GM21526 (cell line): ENCODE measurements at regions not wholly inside any gene's neighbourhood (a gene's known extent, or its start where the extent isn't known, plus 50 kb on each side); places are given as distances from the start of the nearest gene placed in this dataset.
"Not testable (repeated sequence)": the region's sequence is repeated elsewhere in the genome, so short reads cannot be mapped to it uniquely, and the experiment has no call there.

Source experiments
- ATAC-seq: cut with Tn5 transposase; IDR thresholded peaks from one replicate; pipeline ENCODE4 v1.9.1; 2021; ENCODE audit warnings: moderate library complexity; ENCODE audit not compliant: unreplicated experiment, low FRiP score

- ATAC-seq = not testable (repeated sequence)
Measured at GRCh38 chr2:37757456-37757855, 86.0 kb upstream of the CDC42EP3 start.

GRCh38 chr2:37758141-37758601, 86.7 kb upstream of the CDC42EP3 start:
- not testable (repeated sequence) for ATAC-seq

GRCh38 chr2:37759989-37760388, 88.5 kb upstream of the CDC42EP3 start:
- not testable (repeated sequence) for ATAC-seq

GRCh38 chr2:37760471-37760870, 89.0 kb upstream of the CDC42EP3 start:
- ATAC-seq = no peak

- not testable (repeated sequence) for ATAC-seq
Measured at GRCh38 chr2:37762281-37762680, 90.8 kb upstream of the CDC42EP3 start.

GRCh38 chr2:37764739-37765138, 93.3 kb upstream of the CDC42EP3 start:
- no peak for ATAC-seq

- no peak for ATAC-seq
Measured at GRCh38 chr2:37766106-37766505, 94.7 kb upstream of the CDC42EP3 start.

- ATAC-seq = no peak
Measured at GRCh38 chr2:37767046-37767445, 95.6 kb upstream of the CDC42EP3 start.

GRCh38 chr2:37767959-37768925, 96.8 kb upstream of the CDC42EP3 start:
- ATAC-seq = no peak

- no peak for ATAC-seq
Measured at GRCh38 chr2:37769551-37769950, 98.1 kb upstream of the CDC42EP3 start.

- ATAC-seq = no peak
Measured at GRCh38 chr2:37770797-37771196, 99.4 kb upstream of the CDC42EP3 start.

- no peak for ATAC-seq
Measured at GRCh38 chr2:37771600-37772088, 100.2 kb upstream of the CDC42EP3 start.

GRCh38 chr2:37773371-37774130, 102.1 kb upstream of the CDC42EP3 start:
- ATAC-seq = no peak

GRCh38 chr2:37774171-37774944, 102.9 kb upstream of the CDC42EP3 start:
- ATAC-seq = not testable (repeated sequence)

GRCh38 chr2:37774976-37775907, 103.8 kb upstream of the CDC42EP3 start:
- ATAC-seq = no peak

GRCh38 chr2:37775908-37776250, 104.4 kb upstream of the CDC42EP3 start:
- ATAC-seq = no peak

- no peak for ATAC-seq
Measured at GRCh38 chr2:37776487-37776886, 105.0 kb upstream of the CDC42EP3 start.

- no peak for ATAC-seq
Measured at GRCh38 chr2:37779139-37779538, 107.7 kb upstream of the CDC42EP3 start.

- ATAC-seq = no peak
Measured at GRCh38 chr2:37779611-37780386, 108.4 kb upstream of the CDC42EP3 start.
